ENCODE measurements at regions not wholly inside any gene's neighbourhood (a gene's known extent, or its start where the extent isn't known, plus 50 kb on each side); places are given as distances from the start of the nearest gene placed in this dataset.

DNA sequence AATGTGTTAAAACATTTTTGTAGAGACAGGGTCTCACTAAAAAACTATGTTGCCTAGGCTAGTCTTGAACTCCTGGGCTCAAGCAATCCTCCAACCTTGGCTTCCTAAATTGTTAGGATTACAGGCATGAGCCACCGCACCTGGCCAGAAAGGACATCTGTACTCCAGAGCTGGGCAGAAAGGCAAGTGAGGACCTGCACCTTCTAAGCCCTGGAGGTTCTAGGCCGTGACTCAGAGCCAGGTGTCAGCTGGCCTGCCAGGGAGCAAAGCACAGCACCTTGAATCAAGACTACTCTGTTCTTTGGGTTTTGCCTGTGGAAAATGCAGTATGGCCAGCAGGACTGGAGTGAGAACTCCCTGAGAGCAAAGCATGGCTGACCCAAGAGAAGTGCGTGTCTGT is 396.5 kb downstream of the ADRA2A start:
- no peak overlapping the region for H3K27ac ChIP-seq (ENCODE audit: insufficient read depth, low read depth, low read length)
- no peak overlapping the region for H2AFZ ChIP-seq (ENCODE audit: low read depth, low read length)
- DNase-seq (ENCODE audit: low read depth, low spot score) (no peak), FAIRE-seq (no peak)
- intact Hi-C loops (cut with micrococcal nuclease) = no loop called here
- no peak for TF ChIP-seq JUN (IDR thresholded peaks at IDR 0.05; ENCODE audit: borderline replicate concordance, insufficient read depth, insufficient read length, low read depth)
- TF ChIP-seq MYC (IDR thresholded peaks at IDR 0.05; ENCODE audit: low read depth, low read length) = no peak
- no peak for TF ChIP-seq POLR2A (IDR thresholded peaks at IDR 0.05; ENCODE audit: low read depth, low read length)
- TF ChIP-seq EZH2 (IDR thresholded peaks at IDR 0.05; ENCODE audit: borderline replicate concordance, low read depth, low read length, severe bottlenecking) = no peak
- no peak for TF ChIP-seq FOS (IDR thresholded peaks at IDR 0.05; ENCODE audit: borderline replicate concordance, insufficient read depth, low read length)
- TF ChIP-seq POLR2AphosphoS5 (IDR thresholded peaks at IDR 0.05; ENCODE audit: insufficient read depth, low read depth, low read length) = no peak
- no peaks in the 10 kb centered on the region for H3K36me3 ChIP-seq (ENCODE audit: control insufficient read depth in 2 of 2, extremely low read depth in 1 of 2, insufficient read depth in 2 of 2, low read length in 2 of 2)
- no peaks in the 10 kb centered on the region for H4K20me1 ChIP-seq (replicated peaks; ENCODE audit: control insufficient read depth, extremely low read depth, insufficient read depth, low read length)
- H3K9ac ChIP-seq (replicated peaks; ENCODE audit: extremely low read depth, insufficient read depth, low read length) = no peak overlapping the region
- H3K79me2 ChIP-seq (ENCODE audit: control insufficient read depth, insufficient read depth, low read length) = no peaks in the 10 kb centered on the region
- no peaks in the 10 kb centered on the region for H3K9me1 ChIP-seq (replicated peaks; ENCODE audit: control insufficient read depth, extremely low read depth, insufficient read depth, low read length)
- POLR2A ChIA-PET = no interaction called here
- dilution Hi-C loops (cut with MboI; ENCODE audit: extremely low pct_ligation_motif_present, low sequenced_read_pairs) = no loop called here
- no TSS peak for BruUV-seq (replicated peaks)
- H3K27me3 ChIP-seq (ENCODE audit: control insufficient read depth in 2 of 2, insufficient read depth in 2 of 2, low read length in 2 of 2) = no peaks in the 10 kb centered on the region
- CTCF ChIA-PET = no interaction called here
- no peak overlapping the region for H3K4me2 ChIP-seq (ENCODE audit: insufficient read depth, low read length)
- H3K4me1 ChIP-seq (ENCODE audit: control insufficient read depth, extremely low read depth, insufficient read depth, low read length) = no peaks in the 10 kb centered on the region
- H3K9me3 ChIP-seq (replicated peaks; ENCODE audit: control insufficient read depth, insufficient read depth, low read length) = no peaks in the 10 kb centered on the region
- H3K4me3 ChIP-seq (replicated peaks in 1 of 3; ENCODE audit: insufficient read depth in 1 of 3, low read depth in 1 of 3, low read length in 3 of 3) = no peak overlapping the region

DNA sequence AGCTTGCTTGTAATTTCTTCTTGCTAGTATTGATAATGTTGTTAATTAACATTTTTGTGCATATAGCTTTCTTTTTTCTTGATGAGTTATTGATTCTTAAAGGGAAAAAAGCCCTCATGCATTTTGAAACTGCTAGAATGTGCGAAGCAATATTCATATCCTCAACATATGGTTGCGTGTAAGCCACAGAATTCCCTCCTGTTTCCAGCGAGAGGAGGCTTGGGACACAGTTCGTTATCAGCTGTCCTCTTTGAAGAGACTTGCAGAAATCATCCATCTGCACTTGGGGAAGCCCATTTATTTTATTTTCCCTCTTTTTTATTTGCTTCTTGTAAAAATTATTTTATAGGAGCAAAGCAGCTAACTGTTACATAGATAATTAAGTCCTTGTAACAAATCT is 398.0 kb downstream of the ADRA2A start:
- no peak for FAIRE-seq
- H4K20me1 ChIP-seq (replicated peaks; ENCODE audit: control insufficient read depth, extremely low read depth, insufficient read depth, low read length) = no peaks in the 10 kb centered on the region
- intact Hi-C loops (cut with micrococcal nuclease) = no loop called here
- H3K79me2 ChIP-seq (ENCODE audit: control insufficient read depth, insufficient read depth, low read length) = no peaks in the 10 kb centered on the region
- peaks cover 3% of the 10 kb centered on the region for H3K9me3 ChIP-seq (replicated peaks; ENCODE audit: control insufficient read depth, insufficient read depth, low read length)
- H3K36me3 ChIP-seq (ENCODE audit: control insufficient read depth in 2 of 2, extremely low read depth in 1 of 2, insufficient read depth in 2 of 2, low read length in 2 of 2) = no peaks in the 10 kb centered on the region
- dilution Hi-C loops (cut with MboI; ENCODE audit: extremely low pct_ligation_motif_present, low sequenced_read_pairs) = no loop called here
- ChIA-PET CTCF (no interaction called here), POLR2A (no interaction called here)
- no peak overlapping the region for H3K4me2 ChIP-seq (ENCODE audit: insufficient read depth, low read length)
- H3K27ac ChIP-seq (ENCODE audit: insufficient read depth, low read depth, low read length) = no peak overlapping the region
- H3K9ac ChIP-seq (replicated peaks; ENCODE audit: extremely low read depth, insufficient read depth, low read length) = no peak overlapping the region
- no peak overlapping the region for H2AFZ ChIP-seq (ENCODE audit: low read depth, low read length)
- BruUV-seq (replicated peaks) = no TSS peak
- H3K27me3 ChIP-seq (ENCODE audit: control insufficient read depth in 2 of 2, insufficient read depth in 2 of 2, low read length in 2 of 2) = no peaks in the 10 kb centered on the region
- no peak for DNase-seq (ENCODE audit: low read depth, low spot score)
- no peaks in the 10 kb centered on the region for H3K9me1 ChIP-seq (replicated peaks; ENCODE audit: control insufficient read depth, extremely low read depth, insufficient read depth, low read length)
- H3K4me1 ChIP-seq (ENCODE audit: control insufficient read depth, extremely low read depth, insufficient read depth, low read length) = no peaks in the 10 kb centered on the region
- TF ChIP-seq JUN (IDR thresholded peaks at IDR 0.05; ENCODE audit: borderline replicate concordance, insufficient read depth, insufficient read length, low read depth) (no peak), GATA2 (IDR thresholded peaks at IDR 0.05; ENCODE audit: insufficient read depth, insufficient read length, low read depth, low read length) (no peak), POLR2AphosphoS5 (IDR thresholded peaks at IDR 0.05; ENCODE audit: insufficient read depth, low read depth, low read length) (no peak), MYC (IDR thresholded peaks at IDR 0.05; ENCODE audit: low read depth, low read length) (no peak), EZH2 (IDR thresholded peaks at IDR 0.05; ENCODE audit: borderline replicate concordance, low read depth, low read length, severe bottlenecking) (no peak), FOS (IDR thresholded peaks at IDR 0.05; ENCODE audit: borderline replicate concordance, insufficient read depth, low read length) (no peak)
- TF ChIP-seq, protein P1, sequence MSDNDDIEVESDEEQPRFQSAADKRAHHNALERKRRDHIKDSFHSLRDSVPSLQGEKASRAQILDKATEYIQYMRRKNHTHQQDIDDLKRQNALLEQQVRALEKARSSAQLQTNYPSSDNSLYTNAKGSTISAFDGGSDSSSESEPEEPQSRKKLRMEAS (IDR thresholded peaks at IDR 0.05; ENCODE audit: insufficient read depth, insufficient read length) = no peak
- TF ChIP-seq, protein P2, sequence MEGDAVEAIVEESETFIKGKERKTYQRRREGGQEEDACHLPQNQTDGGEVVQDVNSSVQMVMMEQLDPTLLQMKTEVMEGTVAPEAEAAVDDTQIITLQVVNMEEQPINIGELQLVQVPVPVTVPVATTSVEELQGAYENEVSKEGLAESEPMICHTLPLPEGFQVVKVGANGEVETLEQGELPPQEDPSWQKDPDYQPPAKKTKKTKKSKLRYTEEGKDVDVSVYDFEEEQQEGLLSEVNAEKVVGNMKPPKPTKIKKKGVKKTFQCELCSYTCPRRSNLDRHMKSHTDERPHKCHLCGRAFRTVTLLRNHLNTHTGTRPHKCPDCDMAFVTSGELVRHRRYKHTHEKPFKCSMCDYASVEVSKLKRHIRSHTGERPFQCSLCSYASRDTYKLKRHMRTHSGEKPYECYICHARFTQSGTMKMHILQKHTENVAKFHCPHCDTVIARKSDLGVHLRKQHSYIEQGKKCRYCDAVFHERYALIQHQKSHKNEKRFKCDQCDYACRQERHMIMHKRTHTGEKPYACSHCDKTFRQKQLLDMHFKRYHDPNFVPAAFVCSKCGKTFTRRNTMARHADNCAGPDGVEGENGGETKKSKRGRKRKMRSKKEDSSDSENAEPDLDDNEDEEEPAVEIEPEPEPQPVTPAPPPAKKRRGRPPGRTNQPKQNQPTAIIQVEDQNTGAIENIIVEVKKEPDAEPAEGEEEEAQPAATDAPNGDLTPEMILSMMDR (IDR thresholded peaks at IDR 0.05; ENCODE audit: extremely low read depth in 1 of 2, insufficient read depth in 1 of 2, low read depth in 1 of 2, low read length in 2 of 2) = no peak
- no peak overlapping the region for H3K4me3 ChIP-seq (replicated peaks in 1 of 3; ENCODE audit: insufficient read depth in 1 of 3, low read depth in 1 of 3, low read length in 3 of 3)

All from endothelial cell of umbilical vein (primary cell).